SK-N-SH (cell line): ENCODE measurements at regions not wholly inside any gene's neighbourhood (a gene's known extent, or its start where the extent isn't known, plus 50 kb on each side); places are given as distances from the start of the nearest gene placed in this dataset.

Experiments used
- CTCF ChIA-PET: fragments of 300-600, 350-600 bp; formaldehyde crosslinking; extraction: SDS; loops from one replicate; lab custom pipeline; 2021; lab: Yijun Ruan, JAX
- POLR2A ChIA-PET: fragments of 350-600 bp; sonication (Branson Sonifier 250); formaldehyde crosslinking; extraction: SDS; loops from one replicate; lab custom pipeline; 2020; ENCODE audit warnings: antibody characterized with exemption, inconsistent platforms; lab: Yijun Ruan, JAX
- DNase-seq: peaks from one replicate; pipeline ENCODE4 v3.0.0; 2012
- H2AFZ ChIP-seq: fragments of 200-600 bp; sonication (generic); 2 replicates; pipeline ENCODE4 v1.8.1; 2016; ENCODE audit warnings: antibody characterized with exemption, mild to moderate bottlenecking, low read depth
- H3F3A ChIP-seq: fragments of 200-600 bp; sonication (generic); replicated peaks from 2 replicates; pipeline ENCODE3; 2016; ENCODE audit warnings: antibody characterized with exemption, mild to moderate bottlenecking; ENCODE audit not compliant: insufficient read depth
- H3K27ac ChIP-seq, 2 experiments: fragments of 200-500 bp in 1 of 2; fragments of 200-600 bp in 1 of 2; sonication (Bioruptor generic) in 1 of 2; sonication (generic), shearing (Covaris generic) in 1 of 2; 2 replicates each; pipeline versions ENCODE4 v1.5.1 to v1.6.1; 2014 to 2016; ENCODE audit warnings: low read depth in 2 of 2, inconsistent platforms in 1 of 2, low read length in 1 of 2, mild to moderate bottlenecking in 1 of 2, mixed read lengths in 1 of 2
- H3K27me3 ChIP-seq: fragments of 200-600 bp; sonication (generic), shearing (Covaris generic); 2 replicates; pipeline ENCODE4 v1.6.1; 2016; ENCODE audit warnings: mixed run types; ENCODE audit not compliant: insufficient read depth
- H3K36me3 ChIP-seq, 2 experiments: fragments of 200-500 bp in 1 of 2; fragments of 200-600 bp in 1 of 2; sonication (Bioruptor generic) in 1 of 2; sonication (generic) in 1 of 2; replicated peaks in 1 of 2; 2 replicates each; pipeline versions ENCODE3 to v1.5.1; 2014 to 2016; ENCODE audit warnings: low read length in 1 of 2, mild to moderate bottlenecking in 1 of 2; ENCODE audit not compliant: insufficient read depth in 2 of 2, control insufficient read depth in 1 of 2
- H3K4me1 ChIP-seq, 2 experiments: fragments of 200-500 bp in 1 of 2; fragments of 200-600 bp in 1 of 2; sonication (Bioruptor generic) in 1 of 2; sonication (generic), shearing (Covaris generic) in 1 of 2; 2 replicates each; pipeline versions ENCODE4 v1.5.1 to v1.6.1; 2014 to 2016; ENCODE audit warnings: low read depth in 1 of 2, low read length in 1 of 2, mixed run types in 1 of 2; ENCODE audit not compliant: insufficient read depth in 2 of 2, control insufficient read depth in 1 of 2
- H3K4me2 ChIP-seq: fragments of 200-600 bp; sonication (generic), shearing (Covaris generic); 2 replicates; pipeline ENCODE4 v1.6.1; 2017; ENCODE audit warnings: mixed run types
- H3K4me3 ChIP-seq, 2 experiments: fragments of 200-500 bp in 1 of 2; fragments of 200-600 bp in 1 of 2; sonication (Bioruptor generic) in 1 of 2; sonication (generic), shearing (Covaris generic) in 1 of 2; 2 replicates each; pipeline versions ENCODE4 v1.5.1 to v1.8.1; 2014 to 2016; ENCODE audit warnings: low read depth in 2 of 2, inconsistent platforms in 1 of 2, low read length in 1 of 2, mild to moderate bottlenecking in 1 of 2, mixed read lengths in 1 of 2, moderate library complexity in 1 of 2
- H3K79me2 ChIP-seq: fragments of 200-600 bp; sonication (generic); 2 replicates; pipeline ENCODE4 v1.8.1; 2017; ENCODE audit warnings: mild to moderate bottlenecking; ENCODE audit not compliant: insufficient read depth
- H3K9ac ChIP-seq: fragments of 200-600 bp; sonication (generic); 2 replicates; pipeline ENCODE4 v1.6.1; 2017; ENCODE audit warnings: mixed run types
- H3K9me2 ChIP-seq: fragments of 200-600 bp; sonication (generic); 2 replicates; pipeline ENCODE4 v1.6.1; 2017; ENCODE audit warnings: mixed run types
- H3K9me3 ChIP-seq: fragments of 200-600 bp; sonication (generic); 2 replicates; pipeline ENCODE4 v1.6.1; 2017; ENCODE audit warnings: mixed run types, mild to moderate bottlenecking, moderate library complexity
- H4K20me1 ChIP-seq: fragments of 200-600 bp; sonication (generic); 2 replicates; pipeline ENCODE4 v1.6.1; 2017; ENCODE audit warnings: mild to moderate bottlenecking, mixed run types; ENCODE audit not compliant: insufficient read depth
- CHD2 ChIP-seq: fragments of 150-350 bp; IDR thresholded peaks from 2 replicates; pipeline ENCODE4 v1.6.1; 2018; ENCODE audit warnings: low read length; ENCODE audit not compliant: partially characterized antibody
- ELF1 ChIP-seq: IDR thresholded peaks from 2 replicates; pipeline ENCODE4 v1.4.0; 2012
- EZH2phosphoT487 ChIP-seq: fragments of 200-600 bp; sonication (generic); IDR thresholded peaks from 2 replicates; pipeline ENCODE4 v1.6.1; 2017; ENCODE audit warnings: low read depth, mixed run types, mild to moderate bottlenecking, antibody characterized with exemption, moderate library complexity, borderline replicate concordance
- FOSL2 ChIP-seq: IDR thresholded peaks from 2 replicates; pipeline ENCODE4 v1.4.0; 2012; ENCODE audit warnings: low read depth, mild to moderate bottlenecking, moderate library complexity, borderline replicate concordance
- FOXJ3 ChIP-seq: sonication (generic); formaldehyde crosslinking; IDR thresholded peaks from 2 replicates; pipeline ENCODE4 v1.5.1; 2020; ENCODE audit warnings: mild to moderate bottlenecking, missing genetic modification reagents
- FOXM1 ChIP-seq: IDR thresholded peaks from 2 replicates; pipeline ENCODE4 v1.4.0; 2012; ENCODE audit warnings: low read depth, mild to moderate bottlenecking
- GABPA ChIP-seq: IDR thresholded peaks from 2 replicates; pipeline ENCODE4 v1.4.0; 2012; ENCODE audit warnings: low read depth, mild to moderate bottlenecking
- IRF3 ChIP-seq: fragments of 150-350 bp; IDR thresholded peaks from 2 replicates; pipeline ENCODE4 v1.6.1; 2016; ENCODE audit warnings: mild to moderate bottlenecking, low read depth, low read length
- MAX ChIP-seq: IDR thresholded peaks from 2 replicates; pipeline ENCODE4 v1.4.0; 2012; ENCODE audit warnings: low read depth
- MEF2A ChIP-seq: IDR thresholded peaks from 2 replicates; pipeline ENCODE4 v1.4.0; 2012; ENCODE audit warnings: low read depth, borderline replicate concordance
- MXI1 ChIP-seq: IDR thresholded peaks from 2 replicates; pipeline ENCODE4 v1.6.1; 2012; ENCODE audit warnings: mild to moderate bottlenecking, low read depth, low read length, improper control_type of control experiment
- NFIC ChIP-seq: IDR thresholded peaks from 2 replicates; pipeline ENCODE4 v1.4.0; 2012; ENCODE audit warnings: borderline replicate concordance
- RFX5 ChIP-seq: IDR thresholded peaks from 2 replicates; pipeline ENCODE4 v1.6.1; 2012; ENCODE audit warnings: mild to moderate bottlenecking, improper control_type of control experiment, low read length
- RXRA ChIP-seq: IDR thresholded peaks from 2 replicates; pipeline ENCODE4 v1.4.0; 2012; ENCODE audit warnings: low read depth, mild to moderate bottlenecking, borderline replicate concordance
- SIN3A ChIP-seq: IDR thresholded peaks from 2 replicates; pipeline ENCODE4 v1.6.1; 2012; ENCODE audit warnings: low read depth, mild to moderate bottlenecking, low read length, moderate library complexity, borderline replicate concordance
- SMC3 ChIP-seq: IDR thresholded peaks from 2 replicates; pipeline ENCODE4 v1.6.1; 2012; ENCODE audit warnings: low read depth, low read length, improper control_type of control experiment
- TCF12 ChIP-seq: IDR thresholded peaks from 2 replicates; pipeline ENCODE4 v1.4.0; 2012
- ZBTB33 ChIP-seq: IDR thresholded peaks from 2 replicates; pipeline ENCODE4 v1.4.0; 2012; ENCODE audit warnings: low read depth, borderline replicate concordance
- WGBS: methylation state at CpG from one replicate; pipeline ENCODE4 v1.1.6; 2017; ENCODE audit warnings: low lambda C conversion rate; 5-methylcytosine and 5-hydroxymethylcytosine counted together

- CTCF ChIA-PET: no interaction called here
- no peak overlapping the region for H3K4me2 ChIP-seq
- no peak overlapping the region for H3K27ac ChIP-seq
- no peaks in the 10 kb centered on the region for H4K20me1 ChIP-seq
- no peak overlapping the region for H2AFZ ChIP-seq
- H3K9me3 ChIP-seq: no peaks in the 10 kb centered on the region; the same call in 1 of the 2 replicates
- H3K9ac ChIP-seq: no peak overlapping the region
- H3K79me2 ChIP-seq: no peaks in the 10 kb centered on the region
- no peaks in the 10 kb centered on the region for H3F3A ChIP-seq
- no peaks in the 10 kb centered on the region for H3K27me3 ChIP-seq
- no peak overlapping the region for H3K4me3 ChIP-seq
- 0 out of 4 replicates have a peak, but pooled peaks cover 0 to 3% of the 10 kb centered on the region in 2 experiments for H3K4me1 ChIP-seq
- H3K9me2 ChIP-seq: no peaks in the 10 kb centered on the region
- no peak for TF ChIP-seq IRF3
- TF ChIP-seq FOXM1: no peak
- no peak for TF ChIP-seq MEF2A
- no peak for TF ChIP-seq CHD2
- no peak for TF ChIP-seq TCF12
- no peak for TF ChIP-seq RFX5
- no peak for TF ChIP-seq RXRA
- TF ChIP-seq FOSL2: no peak
- no peak for TF ChIP-seq FOXJ3 (CRISPR knock-in tag)
- no peak for TF ChIP-seq EZH2phosphoT487
- TF ChIP-seq SIN3A: no peak
- TF ChIP-seq NFIC: no peak
- TF ChIP-seq MXI1: no peak
- TF ChIP-seq SMC3: no peak
- no peak for TF ChIP-seq GABPA
- TF ChIP-seq ELF1: no peak
- TF ChIP-seq MAX: no peak
- TF ChIP-seq ZBTB33: no peak
- TF ChIP-seq, all 33 proteins: peak for 0
- no peak for DNase-seq
- WGBS: 22% methylated on average over 4 of the region's 4 CpGs
- no peaks in the 10 kb centered on the region for H3K36me3 ChIP-seq
- POLR2A ChIA-PET: no interaction called here
Observed at GRCh38 chr18:22640281-22640842, 222.6 kb upstream of the CTAGE1 start.
